ENCODE measurements at regions not wholly inside any gene's neighbourhood (a gene's known extent, or its start where the extent isn't known, plus 50 kb on each side); places are given as distances from the start of the nearest gene placed in this dataset.
"Not testable (repeated sequence)": the region's sequence is repeated elsewhere in the genome, so short reads cannot be mapped to it uniquely, and the experiment has no call there.

DNA sequence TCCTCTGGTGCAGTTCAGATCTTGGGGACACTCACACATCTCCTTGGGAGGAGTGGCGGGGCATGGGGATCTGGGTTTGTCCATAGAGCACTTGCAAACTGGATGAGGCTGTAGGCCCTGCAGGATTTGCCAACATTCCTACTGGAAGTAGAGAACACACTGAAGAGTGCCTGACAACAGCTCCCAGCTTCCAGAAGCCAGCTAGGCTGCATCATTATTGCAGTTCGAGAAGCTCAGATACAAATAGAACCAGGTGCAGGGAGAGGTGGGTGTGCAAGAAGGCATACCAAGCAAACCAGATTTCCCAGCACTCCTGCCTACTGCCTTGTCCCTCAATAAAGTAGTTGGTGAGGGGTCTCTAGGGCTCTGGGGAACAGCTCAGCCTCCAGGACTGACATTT, 52.5 kb downstream of the RHOB start:
- DNase-seq (ENCODE audit: low read depth, low spot score): no peak

- no peak for DNase-seq (ENCODE audit: low read depth, low spot score)
Measured at GRCh38 chr2:20501974-20502373, 55.1 kb downstream of the RHOB start.

- not testable (repeated sequence) for DNase-seq (ENCODE audit: low read depth, low spot score)
Measured at GRCh38 chr2:20502496-20502895, 55.6 kb downstream of the RHOB start.

DNA sequence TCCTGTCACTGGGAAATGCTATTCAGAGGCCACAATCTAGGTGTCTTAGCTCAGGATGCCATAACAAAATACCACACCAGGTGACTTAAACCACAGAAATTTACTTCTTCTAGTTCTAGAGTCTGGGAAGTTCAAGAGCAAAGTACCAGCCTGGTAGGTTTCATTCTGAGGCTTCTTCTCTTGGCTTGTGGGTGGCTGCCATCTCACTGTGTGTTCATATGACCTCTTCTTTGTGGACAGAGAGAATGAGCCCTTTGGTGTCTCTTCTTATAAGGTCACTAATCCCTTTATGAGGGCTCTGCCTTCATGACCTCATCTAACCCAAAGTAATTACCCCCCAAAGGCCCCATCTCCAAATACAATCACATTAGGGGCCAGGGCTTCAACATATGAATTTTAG, 57.3 kb downstream of the RHOB start:
- no peak for DNase-seq (ENCODE audit: low read depth, low spot score)

GRCh38 chr2:20506201-20506685, 59.4 kb downstream of the RHOB start:
- no peak for DNase-seq (ENCODE audit: low read depth, low spot score)

DNA sequence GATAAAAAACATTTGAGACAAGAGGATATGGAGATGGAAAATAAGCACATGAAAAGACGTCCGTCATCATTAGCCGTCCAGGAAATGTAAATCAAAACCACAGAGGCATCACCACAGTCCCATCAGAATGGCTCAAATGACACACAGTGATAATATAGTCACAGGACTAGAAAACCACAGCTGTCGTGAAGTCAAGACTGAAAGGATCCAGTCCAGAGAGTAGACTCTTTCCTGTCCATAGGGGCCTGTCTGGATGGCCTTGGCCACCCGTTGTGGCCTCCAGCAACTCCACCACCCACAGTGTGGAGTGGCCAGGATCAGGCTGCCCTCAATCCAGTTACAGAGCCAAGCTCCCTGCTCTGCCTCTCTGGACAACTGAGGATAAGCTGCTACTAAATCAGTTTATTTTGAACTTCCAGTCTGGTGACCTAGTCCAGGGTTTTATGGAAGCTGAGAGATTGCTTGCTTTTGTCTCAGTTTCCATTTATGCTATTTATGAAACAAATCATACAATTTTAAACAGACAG, 60.4 kb downstream of the RHOB start:
- no peak for DNase-seq (ENCODE audit: low read depth, low spot score)

- DNase-seq (ENCODE audit: low read depth, low spot score): no peak
Measured at GRCh38 chr2:20507711-20508110, 60.8 kb downstream of the RHOB start.

- DNase-seq (ENCODE audit: low read depth, low spot score): no peak
Measured at GRCh38 chr2:20509301-20509769, 62.5 kb downstream of the RHOB start.

DNA sequence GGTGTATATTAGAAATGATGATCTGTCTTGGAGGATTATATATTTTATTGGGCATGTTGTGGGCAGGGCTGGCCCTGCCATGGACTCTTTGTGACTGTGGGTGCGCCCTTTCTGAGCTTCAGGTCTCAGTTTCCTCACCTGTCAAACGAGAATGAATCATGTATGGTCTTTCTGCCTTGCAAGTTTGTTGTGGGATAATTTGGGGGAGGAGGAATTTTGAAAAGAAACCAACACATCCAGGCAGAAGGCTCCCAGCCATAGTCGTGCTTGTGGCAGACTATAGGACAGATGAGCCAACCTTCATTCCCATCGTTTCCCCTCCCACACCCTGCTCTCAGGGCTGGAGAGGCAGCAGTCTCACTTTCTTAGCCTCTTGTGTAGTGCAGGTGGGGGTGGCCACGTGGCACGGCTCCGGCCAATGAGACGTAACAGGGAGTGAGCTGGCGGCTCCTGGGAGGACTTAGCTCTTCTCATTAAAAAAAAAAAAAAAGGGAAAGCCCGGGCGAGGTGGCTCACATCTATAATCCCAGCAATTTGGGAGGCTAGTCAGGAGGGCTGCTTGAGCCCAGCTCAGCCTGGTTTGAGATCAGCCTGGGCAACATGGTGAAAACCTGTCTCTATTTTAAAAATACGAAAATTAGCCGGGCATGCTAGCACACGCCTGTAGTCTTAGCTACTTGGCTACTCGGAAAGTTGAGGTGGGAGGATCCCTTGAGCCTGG, 63.1 kb downstream of the RHOB start:
- no peak for DNase-seq (ENCODE audit: low read depth, low spot score)

DNA sequence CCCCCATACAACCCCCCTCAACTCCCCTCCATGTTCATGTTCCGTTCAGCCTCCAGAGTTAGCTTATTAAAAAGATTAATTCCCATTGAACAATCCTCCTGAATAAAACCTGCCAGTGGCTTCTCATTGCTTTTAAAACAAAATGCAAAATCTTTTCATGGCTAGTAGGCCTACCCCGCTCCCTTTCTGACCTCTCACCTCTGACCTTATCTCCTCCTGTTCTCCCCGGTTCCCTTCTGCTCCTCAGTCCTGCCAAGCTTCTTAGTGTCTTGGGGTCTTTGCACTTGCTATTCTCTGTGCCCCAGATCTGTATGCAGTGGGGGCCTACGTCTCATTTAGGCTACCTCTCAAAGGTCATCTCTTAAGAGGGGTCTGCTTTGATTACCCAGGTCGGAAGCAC, 64.3 kb downstream of the RHOB start:
- DNase-seq (ENCODE audit: low read depth, low spot score): no peak

- DNase-seq (ENCODE audit: low read depth, low spot score): no peak
Measured at GRCh38 chr2:20512061-20512605, 65.3 kb downstream of the RHOB start.

- no peak for DNase-seq (ENCODE audit: low read depth, low spot score)
Measured at GRCh38 chr2:20513946-20514345, 67.1 kb downstream of the RHOB start.

GRCh38 chr2:20514596-20515269, 67.9 kb downstream of the RHOB start:
- peak; percentile 60 for DNase-seq (ENCODE audit: low read depth, low spot score)

DNA sequence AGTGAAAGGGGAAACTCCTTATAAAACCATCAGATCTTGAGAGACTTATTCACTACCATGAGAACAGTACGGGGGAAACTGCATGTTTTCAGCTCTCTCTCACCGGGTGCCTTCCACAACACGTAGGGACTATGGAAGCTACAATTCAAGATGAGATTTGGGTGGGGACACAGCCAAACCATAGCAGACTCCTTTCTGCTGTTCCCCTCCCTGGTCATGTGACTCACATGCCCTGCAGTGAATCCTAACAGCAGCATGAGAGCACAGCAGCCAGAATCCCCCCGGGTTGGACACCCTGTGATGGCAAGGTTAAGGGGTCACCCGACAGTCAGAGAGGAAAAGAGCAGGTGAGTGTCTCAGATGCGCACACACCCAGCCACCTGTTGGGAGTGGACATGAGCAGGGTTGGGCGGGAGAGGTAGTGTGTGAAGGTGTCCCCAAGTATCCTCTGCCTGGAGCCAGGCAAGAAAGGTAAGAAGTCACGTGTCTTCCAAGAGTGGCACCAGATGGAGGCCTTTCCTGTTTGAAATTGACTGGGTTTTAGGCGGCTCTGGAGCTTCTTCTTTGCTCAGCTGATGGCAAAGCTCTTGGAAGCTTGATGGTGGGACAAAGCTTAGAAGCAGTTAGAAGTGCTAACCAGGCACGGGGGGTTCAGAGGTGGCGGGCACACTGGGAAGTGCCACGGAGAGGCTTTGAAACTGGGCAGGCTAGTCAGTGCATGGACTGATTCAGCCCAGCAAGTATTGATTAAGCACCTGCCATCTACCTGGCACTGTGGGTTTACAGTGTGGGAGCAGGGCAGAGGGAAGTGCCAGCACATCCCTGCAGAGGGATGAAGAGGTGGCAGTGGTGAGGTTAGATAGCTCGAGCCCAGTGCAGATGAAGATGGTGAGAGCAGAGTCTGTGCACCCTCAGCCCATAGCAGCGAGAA, 68.7 kb downstream of the RHOB start:
- no peak for DNase-seq (ENCODE audit: low read depth, low spot score)

DNA sequence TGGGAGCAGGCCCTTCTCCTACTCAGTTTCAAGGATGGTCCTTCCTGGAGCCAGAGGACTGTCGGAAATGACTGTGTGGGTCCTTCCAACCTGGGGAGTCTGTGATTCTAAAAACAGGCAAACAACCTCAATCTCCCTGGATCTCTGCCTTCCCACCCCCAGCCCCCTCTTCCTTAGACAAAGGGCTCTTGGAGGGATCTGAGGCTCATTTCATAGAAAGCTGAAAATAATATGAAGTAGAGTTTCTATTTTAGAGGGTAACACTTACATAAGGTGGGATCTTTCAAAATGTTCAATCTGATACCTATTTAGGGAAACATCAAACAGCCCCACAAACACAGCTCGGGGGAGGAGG, 69.4 kb downstream of the RHOB start:
- DNase-seq (ENCODE audit: low read depth, low spot score): no peak

GRCh38 chr2:20516646-20517341, 69.9 kb downstream of the RHOB start:
- DNase-seq (ENCODE audit: low read depth, low spot score): no peak

- DNase-seq (ENCODE audit: low read depth, low spot score): no peak
Measured at GRCh38 chr2:20519309-20519708, 72.4 kb downstream of the RHOB start.

DNA sequence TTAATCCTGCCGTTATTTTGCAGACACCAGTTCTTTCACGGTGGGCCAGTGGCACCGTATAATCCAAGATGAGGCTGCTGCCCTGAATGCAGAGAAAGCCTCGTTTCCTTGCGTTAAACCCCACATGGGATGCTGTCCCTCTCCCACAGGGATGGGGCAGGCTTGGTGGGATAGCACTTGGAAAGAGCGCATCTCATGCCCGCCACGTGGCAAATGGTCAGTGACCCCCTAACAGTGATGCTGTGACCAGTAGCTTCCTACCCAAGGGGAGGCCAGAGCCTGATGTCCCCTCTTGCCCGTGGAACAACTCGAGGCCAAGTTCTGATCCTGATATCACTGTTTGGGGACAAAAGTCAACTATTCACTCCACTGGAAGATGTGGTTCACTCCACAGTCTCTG, 73.3 kb downstream of the RHOB start:
- DNase-seq (ENCODE audit: low read depth, low spot score): no peak

DNA sequence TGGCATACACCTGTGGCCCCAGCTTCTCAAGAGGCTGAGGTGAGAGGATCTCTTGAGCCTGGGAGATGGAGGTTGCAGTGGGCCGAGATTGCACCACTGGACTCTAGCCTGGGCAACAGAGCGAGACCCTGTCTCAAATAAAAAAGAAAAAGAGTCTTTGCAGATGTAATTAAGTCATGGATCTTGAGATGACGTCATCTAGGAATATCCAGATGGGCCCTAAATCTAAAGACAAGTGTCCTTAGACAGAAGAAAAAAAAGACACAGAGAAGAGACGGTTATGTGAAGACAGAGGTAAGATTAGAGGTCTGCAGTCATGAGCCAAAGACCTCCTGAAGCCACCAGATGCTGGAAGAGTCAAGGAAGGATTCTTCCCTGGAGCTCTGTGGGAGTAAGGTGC, 74.3 kb downstream of the RHOB start:
- DNase-seq (ENCODE audit: low read depth, low spot score): no peak

DNA sequence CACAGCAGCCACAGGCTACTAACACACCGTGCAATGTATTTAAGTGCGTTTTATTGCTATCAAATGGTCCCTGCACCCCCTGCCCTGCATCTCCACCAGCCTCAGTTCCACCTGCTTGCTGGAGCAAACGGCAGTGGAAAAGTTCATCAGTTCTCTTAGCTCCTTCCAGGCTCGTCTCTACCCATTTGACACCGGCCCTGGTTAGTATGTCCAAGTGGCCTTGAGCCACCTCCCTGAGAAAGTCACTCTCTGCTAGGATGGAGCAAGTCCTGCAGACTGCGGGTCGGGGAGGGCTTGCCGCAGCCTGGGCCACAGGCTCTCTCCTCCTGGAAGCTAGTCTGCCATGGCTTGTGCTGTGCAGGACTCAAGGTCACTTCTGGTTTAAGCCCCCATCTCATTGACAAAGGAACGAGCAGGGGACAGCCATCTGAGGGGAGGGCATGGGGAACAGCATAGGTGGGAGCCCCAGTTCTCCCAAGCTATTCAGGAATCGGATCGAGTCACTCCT, 74.9 kb downstream of the RHOB start:
- DNase-seq (ENCODE audit: low read depth, low spot score): no peak
